ENCODE measurements at regions not wholly inside any gene's neighbourhood (a gene's known extent, or its start where the extent isn't known, plus 50 kb on each side); places are given as distances from the start of the nearest gene placed in this dataset.
"Not testable (repeated sequence)": the region's sequence is repeated elsewhere in the genome, so short reads cannot be mapped to it uniquely, and the experiment has no call there.

DNA sequence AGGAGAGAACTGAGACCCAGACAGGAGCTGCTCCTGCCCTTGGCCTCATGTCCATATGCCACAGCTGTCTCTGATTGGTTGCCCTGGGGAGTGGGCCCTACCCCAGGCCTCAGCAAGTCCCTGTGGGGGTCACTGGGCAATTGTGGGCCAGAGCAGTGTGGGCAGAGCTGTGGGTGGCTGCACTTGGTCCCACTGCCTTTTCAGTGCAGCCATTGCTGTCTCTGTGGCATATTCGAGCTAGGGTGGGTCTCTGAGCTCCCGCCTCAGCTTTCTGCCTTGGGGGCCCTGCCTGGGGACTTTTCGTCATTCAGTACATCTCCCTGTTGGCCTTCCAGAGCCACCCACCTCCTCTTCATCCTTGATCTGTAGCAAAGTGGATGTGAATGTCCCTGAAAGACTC is 69.8 kb upstream of the LRPAP1 start:
- H3K27me3 ChIP-seq (ENCODE audit: control insufficient read depth in 1 of 2, insufficient read depth in 2 of 2, low read length in 2 of 2) = no peaks in the 10 kb centered on the region
- no peak overlapping the region for H3K27ac ChIP-seq (ENCODE audit: extremely low read length, insufficient read depth, low read length)
- H3K4me1 ChIP-seq (ENCODE audit: insufficient read depth, low read length) = peaks cover 7% of the 10 kb centered on the region
- CTCF ChIA-PET (ENCODE audit: low intra/inter-chr PET ratio, low total read pairs) = no interaction called here
- H3K36me3 ChIP-seq (replicated peaks in 1 of 2; ENCODE audit: control insufficient read depth in 1 of 2, insufficient read depth in 2 of 2, low read length in 2 of 2) = no peaks in the 10 kb centered on the region
- H3K79me2 ChIP-seq (ENCODE audit: insufficient read depth, low read length) = no peaks in the 10 kb centered on the region
- no CpG with 5 or more reads among the region's 3 CpGs for WGBS (ENCODE audit: low lambda C conversion rate)
- no peaks in the 10 kb centered on the region for H3K9me3 ChIP-seq (ENCODE audit: low read length)
- in situ Hi-C loops (cut with HindIII; ENCODE audit: extremely low pct_ligation_motif_present, low pct_unique_long_range_greater_than_20kb) (no loop called here), intact Hi-C loops (cut with micrococcal nuclease; ENCODE audit: unreplicated experiment) (no loop called here)
- FAIRE-seq (no peak), ATAC-seq (no peak), DNase-seq (ENCODE audit: low spot score) (no peak)
- no peak overlapping the region for H3K9ac ChIP-seq (ENCODE audit: insufficient read depth, low read depth, low read length)
- H3K4me3 ChIP-seq (replicated peaks in 1 of 3; ENCODE audit: insufficient read depth in 1 of 3, low read depth in 2 of 3, low read length in 3 of 3) = no peak overlapping the region
- no peaks in the 10 kb centered on the region for H4K20me1 ChIP-seq (ENCODE audit: insufficient read depth, low read length)
- POLR2A ChIA-PET = no interaction called here
- no peak overlapping the region for H2AFZ ChIP-seq (ENCODE audit: low read length)
- no TSS peak for BruUV-seq (replicated peaks)
- TF ChIP-seq ZFP90 (CRISPR knock-in tag; IDR thresholded peaks at IDR 0.05; ENCODE audit: borderline replicate concordance) (peak; percentile 96), CHCHD3 (CRISPR knock-in tag; IDR thresholded peaks at IDR 0.05) (no peak)
- no peak overlapping the region for H3K4me2 ChIP-seq (ENCODE audit: low read depth, low read length)

DNA sequence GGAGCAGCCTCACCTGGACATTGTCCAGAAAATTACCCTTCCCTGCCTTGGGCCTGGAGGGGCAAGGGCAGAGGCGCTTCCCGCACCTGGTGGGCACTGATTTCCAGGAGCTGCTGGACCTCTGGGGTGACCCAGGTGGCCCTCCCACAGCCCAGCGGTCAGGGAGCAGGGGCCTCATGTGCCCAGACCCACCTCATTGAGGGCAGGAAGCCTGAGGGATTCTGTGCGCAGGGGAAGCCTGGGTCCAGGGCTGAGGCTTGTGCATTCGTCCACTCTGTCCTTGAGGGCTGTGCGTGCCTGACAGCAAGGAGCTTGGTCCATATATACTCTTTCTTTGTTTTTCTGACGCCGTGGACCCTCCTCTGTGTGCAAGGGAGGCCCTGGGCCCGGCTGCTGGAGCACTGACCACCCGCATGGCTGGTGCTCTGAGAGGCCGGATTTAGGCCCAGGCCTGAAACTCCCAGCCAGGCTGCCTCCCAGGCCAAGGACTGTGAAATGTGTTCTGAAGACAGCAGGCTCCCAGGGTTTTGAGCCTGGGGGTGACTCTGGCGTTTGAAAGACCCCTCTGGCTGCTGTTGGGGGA is 69.0 kb upstream of the LRPAP1 start:
- CTCF ChIA-PET (ENCODE audit: low intra/inter-chr PET ratio, low total read pairs); H3K9ac ChIP-seq (ENCODE audit: insufficient read depth, low read depth, low read length); DNase-seq (ENCODE audit: low spot score); H3K79me2 ChIP-seq (ENCODE audit: insufficient read depth, low read length); H3K27ac ChIP-seq (ENCODE audit: extremely low read length, insufficient read depth, low read length); H2AFZ ChIP-seq (ENCODE audit: low read length); FAIRE-seq; H3K4me2 ChIP-seq (ENCODE audit: low read depth, low read length); POLR2A ChIA-PET; H3K9me3 ChIP-seq (ENCODE audit: low read length); BruUV-seq (replicated peaks); H3K4me3 ChIP-seq (replicated peaks in 1 of 3; ENCODE audit: insufficient read depth in 1 of 3, low read depth in 2 of 3, low read length in 3 of 3); ATAC-seq; in situ Hi-C loops (cut with HindIII; ENCODE audit: extremely low pct_ligation_motif_present, low pct_unique_long_range_greater_than_20kb); H3K27me3 ChIP-seq (ENCODE audit: control insufficient read depth in 1 of 2, insufficient read depth in 2 of 2, low read length in 2 of 2); intact Hi-C loops (cut with micrococcal nuclease; ENCODE audit: unreplicated experiment); H4K20me1 ChIP-seq (ENCODE audit: insufficient read depth, low read length); H3K36me3 ChIP-seq (replicated peaks in 1 of 2; ENCODE audit: control insufficient read depth in 1 of 2, insufficient read depth in 2 of 2, low read length in 2 of 2): not testable (repeated sequence)
- H3K4me1 ChIP-seq (ENCODE audit: insufficient read depth, low read length) = peaks cover 11% of the 10 kb centered on the region
- 57% methylated on average over 4 of the region's 12 CpGs for WGBS (ENCODE audit: low lambda C conversion rate)

DNA sequence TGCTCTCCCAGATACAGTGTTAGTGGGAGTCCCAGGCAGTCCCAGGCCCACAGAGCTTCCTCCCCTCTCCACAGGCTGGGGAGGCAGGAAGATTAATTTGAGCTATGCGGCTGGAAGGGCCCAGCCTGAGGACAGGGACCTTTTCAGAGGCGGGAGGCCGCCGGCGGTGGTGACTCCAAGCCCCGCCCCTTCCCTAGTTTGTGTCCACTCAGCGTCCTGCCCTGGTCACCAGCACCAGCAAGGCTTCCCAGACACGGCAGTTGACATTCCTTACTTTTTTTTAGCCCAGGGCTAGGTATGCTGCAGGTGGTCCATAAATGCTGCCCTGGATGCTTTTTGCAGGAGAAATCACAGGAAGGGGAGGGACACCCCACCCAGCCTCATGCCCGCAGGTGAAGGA is 67.7 kb upstream of the LRPAP1 start:
- Histone ChIP-seq H3K79me2 (ENCODE audit: insufficient read depth, low read length) (no peaks in the 10 kb centered on the region), H3K9me3 (ENCODE audit: low read length) (no peaks in the 10 kb centered on the region), H3K27me3 (ENCODE audit: control insufficient read depth in 1 of 2, insufficient read depth in 2 of 2, low read length in 2 of 2) (no peaks in the 10 kb centered on the region), H3K4me3 (replicated peaks in 1 of 3; ENCODE audit: insufficient read depth in 1 of 3, low read depth in 2 of 3, low read length in 3 of 3) (no peak overlapping the region), H3K4me2 (ENCODE audit: low read depth, low read length) (no peak overlapping the region), H3K27ac (ENCODE audit: extremely low read length, insufficient read depth, low read length) (no peak overlapping the region), H3K36me3 (replicated peaks in 1 of 2; ENCODE audit: control insufficient read depth in 1 of 2, insufficient read depth in 2 of 2, low read length in 2 of 2) (no peaks in the 10 kb centered on the region), H4K20me1 (ENCODE audit: insufficient read depth, low read length) (no peaks in the 10 kb centered on the region), H2AFZ (ENCODE audit: low read length) (no peak overlapping the region), H3K9ac (ENCODE audit: insufficient read depth, low read depth, low read length) (no peak overlapping the region), H3K4me1 (ENCODE audit: insufficient read depth, low read length) (peaks cover 11% of the 10 kb centered on the region)
- WGBS (ENCODE audit: low lambda C conversion rate) = 88% methylated on average over 1 of the region's 9 CpGs
- intact Hi-C loops (cut with micrococcal nuclease; ENCODE audit: unreplicated experiment) = no loop called here
- BruUV-seq (replicated peaks) = no TSS peak
- ATAC-seq (no peak), DNase-seq (ENCODE audit: low spot score) (no peak), FAIRE-seq (no peak)
- in situ Hi-C loops (cut with HindIII; ENCODE audit: extremely low pct_ligation_motif_present, low pct_unique_long_range_greater_than_20kb) = no loop called here
- POLR2A ChIA-PET = no interaction called here
- CTCF ChIA-PET (ENCODE audit: low intra/inter-chr PET ratio, low total read pairs) = no interaction called here
- TF ChIP-seq, protein P1, sequence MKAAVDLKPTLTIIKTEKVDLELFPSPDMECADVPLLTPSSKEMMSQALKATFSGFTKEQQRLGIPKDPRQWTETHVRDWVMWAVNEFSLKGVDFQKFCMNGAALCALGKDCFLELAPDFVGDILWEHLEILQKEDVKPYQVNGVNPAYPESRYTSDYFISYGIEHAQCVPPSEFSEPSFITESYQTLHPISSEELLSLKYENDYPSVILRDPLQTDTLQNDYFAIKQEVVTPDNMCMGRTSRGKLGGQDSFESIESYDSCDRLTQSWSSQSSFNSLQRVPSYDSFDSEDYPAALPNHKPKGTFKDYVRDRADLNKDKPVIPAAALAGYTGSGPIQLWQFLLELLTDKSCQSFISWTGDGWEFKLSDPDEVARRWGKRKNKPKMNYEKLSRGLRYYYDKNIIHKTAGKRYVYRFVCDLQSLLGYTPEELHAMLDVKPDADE (CRISPR knock-in tag; IDR thresholded peaks at IDR 0.05) = no peak
- TF ChIP-seq, protein P2, sequence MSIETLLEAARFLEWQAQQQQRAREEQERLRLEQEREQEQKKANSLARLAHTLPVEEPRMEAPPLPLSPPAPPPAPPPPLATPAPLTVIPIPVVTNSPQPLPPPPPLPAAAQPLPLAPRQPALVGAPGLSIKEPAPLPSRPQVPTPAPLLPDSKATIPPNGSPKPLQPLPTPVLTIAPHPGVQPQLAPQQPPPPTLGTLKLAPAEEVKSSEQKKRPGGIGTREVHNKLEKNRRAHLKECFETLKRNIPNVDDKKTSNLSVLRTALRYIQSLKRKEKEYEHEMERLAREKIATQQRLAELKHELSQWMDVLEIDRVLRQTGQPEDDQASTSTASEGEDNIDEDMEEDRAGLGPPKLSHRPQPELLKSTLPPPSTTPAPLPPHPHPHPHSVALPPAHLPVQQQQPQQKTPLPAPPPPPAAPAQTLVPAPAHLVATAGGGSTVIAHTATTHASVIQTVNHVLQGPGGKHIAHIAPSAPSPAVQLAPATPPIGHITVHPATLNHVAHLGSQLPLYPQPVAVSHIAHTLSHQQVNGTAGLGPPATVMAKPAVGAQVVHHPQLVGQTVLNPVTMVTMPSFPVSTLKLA (IDR thresholded peaks at IDR 0.05) = no peak
- TF ChIP-seq ZNF556 (CRISPR knock-in tag; IDR thresholded peaks at IDR 0.05; ENCODE audit: borderline replicate concordance) = no peak
- no peak for TF ChIP-seq MBNL3 (CRISPR knock-in tag; conservative IDR thresholded peaks at IDR 0.05)
- no peak for TF ChIP-seq SSRP1 (CRISPR knock-in tag; IDR thresholded peaks at IDR 0.05)
- no peak for TF ChIP-seq ZNF557 (CRISPR knock-in tag; IDR thresholded peaks at IDR 0.05)
- TF ChIP-seq PAWR (CRISPR knock-in tag; IDR thresholded peaks at IDR 0.05; ENCODE audit: borderline replicate concordance) = no peak
- no peak for TF ChIP-seq FOXP1 (IDR thresholded peaks at IDR 0.05)
- TF ChIP-seq FOXP1 (CRISPR knock-in tag; IDR thresholded peaks at IDR 0.05) = no peak
- TF ChIP-seq CHD4 (IDR thresholded peaks at IDR 0.05; ENCODE audit: borderline replicate concordance, low read length) = no peak
